Stimulated activated naive CD8-positive, alpha-beta T cell treated with anti-CD3 and anti-CD28 coated beads, Interleukin-15, Interleukin-2, amounts not matched to agents 100 U/mL and 50 U/mL, for 24 hours (primary cell): ENCODE measurements at regions not wholly inside any gene's neighbourhood (a gene's known extent, or its start where the extent isn't known, plus 50 kb on each side); places are given as distances from the start of the nearest gene placed in this dataset.

Experiments
- ATAC-seq: fragments of 150-1000 bp; cut with Tn5 transposase; one replicate; pipeline ENCODE4 v1.10.0; 2021
- DNase-seq: peaks from one replicate; pipeline ENCODE4 v3.0.0; 2021

DNA sequence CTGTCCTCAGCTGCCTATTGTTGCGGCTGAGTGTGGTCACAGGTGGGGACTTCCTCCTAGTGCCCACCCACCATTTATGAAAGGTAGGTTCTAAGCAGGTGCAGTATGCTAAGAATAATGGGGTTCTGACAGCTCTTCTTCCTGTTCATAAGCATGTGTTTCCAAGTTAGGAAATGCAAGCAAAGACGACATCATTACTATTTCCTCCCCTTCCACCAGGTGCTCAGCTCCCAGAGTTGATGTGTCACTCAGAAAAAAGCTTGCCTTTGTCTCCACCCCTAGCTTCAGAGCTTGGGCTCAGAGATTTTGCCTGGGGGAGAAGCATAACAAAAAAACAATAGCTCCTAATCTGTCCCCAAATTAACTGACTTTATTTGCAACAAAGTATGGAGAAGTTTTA lies 1076.7 kb downstream of the NR2F1-AS1 start:
- no peak for DNase-seq

DNA sequence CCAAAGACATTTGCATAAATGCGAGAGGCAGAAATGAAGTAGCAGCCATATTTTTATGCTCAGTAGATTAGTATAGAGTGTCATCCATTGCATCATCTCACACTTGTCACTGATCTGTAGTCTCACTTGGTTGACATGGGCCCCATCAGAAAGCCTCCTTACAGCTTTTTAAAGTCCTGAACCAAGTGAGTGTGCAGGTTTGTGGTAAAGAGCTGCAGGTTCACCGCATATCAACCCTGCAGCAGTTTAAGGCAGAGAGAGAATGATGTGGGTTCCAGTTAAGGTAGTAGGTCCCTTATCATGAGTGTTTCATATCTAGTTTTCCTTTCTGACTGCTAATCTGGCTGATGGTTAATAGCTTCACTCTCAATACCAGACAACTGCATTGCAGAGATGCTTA lies 1080.3 kb downstream of the NR2F1-AS1 start:
- DNase-seq (no peak), ATAC-seq (no peak)

More for the DNA sequence above, 1076.7 kb downstream of the NR2F1-AS1 start:
- no peak for ATAC-seq

DNA sequence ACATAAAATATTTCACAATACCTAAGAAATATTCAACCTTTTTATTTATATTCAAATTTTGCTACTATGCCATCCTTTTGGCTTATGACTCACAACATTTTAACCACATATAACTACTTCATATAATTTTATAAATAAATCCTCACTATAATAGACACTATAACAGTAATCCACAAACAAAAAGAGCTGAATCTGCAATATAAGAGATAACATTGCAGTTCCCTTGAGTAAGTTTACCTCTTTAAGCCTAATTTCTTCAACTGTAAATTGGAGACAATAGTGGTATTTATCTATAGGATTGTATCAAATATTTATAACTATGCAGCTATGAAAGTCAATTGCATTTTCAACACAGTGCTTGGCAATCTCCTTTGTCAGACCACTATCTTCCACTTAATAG lies 1084.5 kb downstream of the NR2F1-AS1 start:
- no peak for DNase-seq
- ATAC-seq, result no peak

DNA sequence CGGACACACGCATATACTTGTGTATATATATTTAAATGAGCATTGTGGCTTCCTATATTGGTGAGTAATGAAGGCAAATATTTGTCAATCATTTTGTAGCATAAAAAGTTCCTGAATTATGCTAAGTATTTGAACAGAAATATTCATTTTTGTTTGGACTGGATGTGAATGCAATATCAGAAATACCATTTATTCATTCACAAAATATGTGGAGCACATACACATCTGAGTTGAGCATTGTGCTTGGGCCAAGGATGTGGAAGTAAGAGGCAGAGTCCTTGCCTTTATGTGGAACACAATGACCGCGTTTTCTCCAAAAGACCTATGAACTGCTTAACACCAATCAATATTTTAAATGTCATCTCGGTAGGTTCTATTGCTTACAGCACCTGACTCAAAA lies 1086.5 kb downstream of the NR2F1-AS1 start:
- ATAC-seq (no peak), DNase-seq (no peak)

DNA sequence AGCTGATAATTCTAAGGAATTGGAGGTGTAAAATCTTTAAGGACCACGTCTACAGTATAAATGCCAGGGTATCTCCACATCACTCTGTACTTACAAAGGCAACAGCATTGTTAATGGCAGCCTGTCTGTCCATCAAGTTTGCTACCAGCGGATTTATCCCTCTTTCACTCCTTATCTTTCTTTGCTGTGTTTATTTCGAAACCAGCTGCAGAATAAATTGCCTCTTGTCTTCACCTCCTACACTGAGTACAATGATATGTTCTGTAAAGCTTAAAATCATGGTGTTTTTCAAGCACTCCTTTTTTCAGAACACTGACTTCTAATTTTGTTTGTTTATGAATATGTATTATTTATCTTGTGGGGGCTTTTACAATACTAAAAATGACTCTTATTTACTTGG lies 1088.1 kb downstream of the NR2F1-AS1 start:
- no peak for DNase-seq
- no peak for ATAC-seq

DNA sequence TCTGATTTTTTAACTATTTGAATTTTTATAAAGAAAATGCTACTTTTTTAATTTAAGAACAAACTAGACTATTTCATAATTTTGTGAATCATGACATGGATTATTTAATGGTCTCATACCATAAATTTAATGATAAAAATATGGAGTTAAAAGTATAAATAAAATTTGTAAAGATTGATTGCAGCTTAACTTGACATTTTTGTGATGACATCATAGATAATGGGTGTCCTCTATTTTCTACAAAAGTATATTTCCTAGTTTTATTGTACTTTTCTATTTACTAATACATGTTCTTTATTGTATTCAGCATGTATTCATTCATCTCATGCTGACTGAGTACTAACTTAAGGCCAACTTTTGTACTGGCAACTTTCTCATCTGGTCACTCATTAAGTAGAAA lies 1096.5 kb downstream of the NR2F1-AS1 start:
- no peak for ATAC-seq
- DNase-seq, result no peak

DNA sequence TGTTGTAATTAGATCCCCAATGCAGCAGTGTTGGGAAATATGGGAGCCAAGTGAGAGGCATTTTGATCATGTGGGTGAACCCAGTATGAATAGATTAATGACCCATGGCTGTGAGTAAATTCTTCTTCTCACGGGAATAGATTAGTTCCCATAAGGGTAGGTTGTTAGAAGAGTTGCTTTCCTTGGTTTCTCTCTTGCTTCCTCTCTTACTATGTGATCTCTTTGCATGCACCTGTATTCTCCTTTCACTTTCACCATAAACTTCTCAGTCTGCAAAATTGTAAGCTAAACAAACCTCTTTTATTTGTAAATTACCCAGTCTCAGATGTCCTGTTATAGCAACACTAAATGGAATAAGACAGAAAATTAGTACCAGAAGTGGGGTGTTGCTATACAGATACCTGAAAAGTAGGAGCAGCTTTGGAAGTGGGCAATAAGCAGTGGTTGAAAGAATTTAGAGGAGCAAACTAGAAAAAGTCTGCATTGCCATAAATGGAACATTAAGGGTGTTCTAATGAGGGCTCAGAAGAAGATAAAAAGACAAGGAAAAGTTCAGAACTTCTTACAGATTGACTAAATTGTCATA lies 1090.0 kb upstream of the ARRDC3 start:
- no peak for DNase-seq
- no peak for ATAC-seq

DNA sequence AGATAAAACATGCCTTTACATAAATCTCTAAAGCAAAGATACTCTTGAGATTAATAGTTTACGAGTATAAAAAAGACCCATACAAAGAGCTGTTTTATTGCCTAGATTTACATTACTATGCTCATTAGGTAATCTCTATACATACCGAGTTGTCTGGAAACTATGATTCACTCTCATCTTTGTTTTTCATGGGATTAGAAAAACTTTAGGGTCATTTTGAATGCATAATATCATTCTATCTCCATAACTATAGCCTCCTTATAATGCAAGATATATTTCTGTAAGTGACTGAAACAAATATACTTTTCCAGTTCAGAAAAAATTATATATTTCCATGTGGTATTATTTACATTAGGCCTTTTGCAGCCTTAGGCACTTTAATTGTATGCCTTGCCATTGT lies 1088.7 kb upstream of the ARRDC3 start:
- ATAC-seq (no peak), DNase-seq (no peak)

DNA sequence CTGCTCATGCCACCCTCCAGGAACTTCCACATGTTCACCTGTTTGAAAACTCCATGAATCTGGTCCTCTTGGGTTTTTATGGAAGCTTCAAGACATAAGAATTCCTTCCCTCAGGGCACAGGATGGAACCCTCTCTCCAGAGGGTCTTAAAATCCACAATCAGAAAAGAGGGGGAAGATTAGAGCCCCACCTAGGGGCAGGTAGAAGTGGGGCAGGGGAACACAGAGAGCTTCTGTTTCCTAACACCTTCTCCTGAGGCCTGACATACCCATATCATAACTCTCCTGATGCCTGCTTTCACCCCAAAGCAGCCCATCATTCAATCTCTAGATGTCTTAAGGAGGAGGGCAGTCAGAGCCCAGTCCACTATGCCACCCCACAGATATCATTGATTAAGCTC lies 1087.7 kb upstream of the ARRDC3 start:
- DNase-seq, result no peak
- ATAC-seq, result no peak

DNA sequence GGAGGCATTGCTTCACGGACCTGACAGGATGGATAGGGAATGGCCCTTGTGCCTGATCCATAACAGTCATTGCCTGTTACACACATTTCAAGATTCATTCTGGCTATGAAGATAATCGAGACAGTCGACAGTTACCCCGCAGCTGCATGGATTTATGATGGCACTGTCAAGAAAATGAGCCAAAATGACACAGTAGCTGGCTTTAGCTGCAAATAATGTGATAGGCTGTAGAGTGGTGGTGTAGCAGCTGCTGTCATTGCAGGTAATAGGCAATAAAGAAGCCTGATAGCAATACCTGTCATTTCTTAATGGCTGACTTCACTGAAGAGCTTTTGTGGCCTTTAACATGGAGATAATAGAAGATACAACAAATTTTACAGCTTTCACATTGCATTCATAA lies 1085.2 kb upstream of the ARRDC3 start:
- ATAC-seq (no peak), DNase-seq (no peak)

DNA sequence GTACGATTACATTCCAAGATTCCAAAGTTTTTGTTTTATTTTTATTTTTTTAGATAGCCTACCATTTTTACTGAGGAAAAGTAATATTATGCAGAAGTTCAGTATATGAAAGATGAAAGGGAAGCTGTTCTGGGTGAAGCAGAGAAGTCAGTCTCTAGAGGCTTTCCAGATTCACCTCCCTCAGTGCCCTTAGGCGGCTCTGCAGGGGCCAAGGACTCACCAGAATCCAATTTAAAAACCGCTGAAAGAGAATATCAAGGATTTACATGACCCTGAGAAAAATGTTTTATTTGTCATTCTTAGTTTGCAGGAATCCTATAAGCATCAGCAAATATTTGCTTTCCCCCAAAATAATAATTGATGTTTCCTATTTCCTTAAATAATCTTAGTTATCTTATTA lies 1084.6 kb upstream of the ARRDC3 start:
- ATAC-seq, result no peak
- no peak for DNase-seq

DNA sequence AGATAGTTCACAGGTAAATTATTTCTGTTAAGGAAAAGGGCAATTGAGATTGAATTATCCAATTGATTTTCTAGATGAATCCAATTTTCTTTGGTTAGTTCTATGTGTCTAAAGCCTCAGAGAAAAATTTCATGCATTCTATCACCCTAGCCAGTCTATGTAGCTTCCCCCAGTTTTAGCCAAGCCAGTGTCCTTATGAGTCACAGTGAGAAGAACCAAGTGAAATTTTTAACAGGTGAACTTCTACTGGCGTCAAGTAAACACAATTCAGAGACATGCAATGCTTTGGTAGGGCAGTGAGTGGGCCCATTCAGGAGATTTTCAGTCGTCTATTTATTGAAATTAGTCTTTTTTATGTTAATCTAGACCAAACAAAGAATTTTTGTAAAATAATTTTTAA lies 1077.4 kb upstream of the ARRDC3 start:
- ATAC-seq, result no peak
- no peak for DNase-seq

DNA sequence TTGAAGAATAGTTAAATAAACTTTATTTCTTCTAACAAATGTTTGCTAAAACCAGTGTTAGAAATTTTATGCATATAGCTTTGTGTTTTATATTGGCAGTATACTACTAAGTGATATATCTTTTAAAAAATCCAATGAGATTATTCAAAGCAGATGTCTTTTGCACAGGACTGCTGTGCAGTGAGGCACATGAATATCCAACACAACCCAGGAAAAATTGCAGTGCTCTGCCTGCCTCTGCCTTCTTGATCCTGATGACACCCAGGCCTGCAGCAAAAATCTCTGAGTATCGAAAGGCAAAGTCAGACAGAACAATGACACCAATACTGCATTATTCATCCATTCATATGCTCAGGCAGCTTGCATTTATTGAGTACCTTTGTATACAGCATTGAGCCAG lies 1076.5 kb upstream of the ARRDC3 start:
- DNase-seq (no peak), ATAC-seq (no peak)

DNA sequence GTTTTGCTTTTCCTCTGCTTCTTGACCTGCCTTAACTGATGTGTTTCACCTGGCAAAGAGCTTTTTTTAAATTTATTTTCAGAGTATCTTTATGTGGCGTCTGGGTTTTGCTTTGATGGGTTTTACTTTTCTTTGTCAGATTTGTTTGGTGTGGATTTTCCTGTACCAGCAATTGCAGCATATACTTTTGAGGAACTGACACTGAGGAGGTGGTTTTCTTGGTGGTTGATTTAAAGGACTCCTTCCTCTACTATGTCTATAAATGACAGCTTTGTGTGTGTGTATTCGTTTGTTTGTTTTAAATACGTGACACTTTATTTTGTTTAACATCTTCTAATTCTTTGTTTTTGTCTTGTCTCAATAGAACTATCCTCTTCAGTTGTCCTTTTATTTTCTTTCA lies 1071.9 kb upstream of the ARRDC3 start:
- DNase-seq (no peak), ATAC-seq (no peak)

DNA sequence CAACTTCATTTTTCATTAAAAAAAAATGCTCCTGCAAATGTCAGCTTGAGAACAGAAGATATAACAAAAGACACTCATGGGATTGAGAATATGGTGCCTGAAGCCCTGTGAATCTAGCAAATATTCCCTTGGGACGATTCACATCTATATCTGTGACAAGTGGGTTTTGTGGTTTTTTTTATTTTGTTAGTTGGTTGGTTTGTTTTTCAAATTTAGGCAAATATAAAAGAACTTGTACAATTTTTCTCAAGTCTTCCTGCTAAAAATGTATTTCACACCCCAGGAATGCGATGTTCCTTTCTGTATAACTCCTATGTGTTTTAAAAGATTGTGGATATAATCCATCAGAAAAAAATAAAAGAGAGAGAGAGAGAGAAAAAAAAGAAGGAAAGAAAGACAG lies 1061.8 kb upstream of the ARRDC3 start:
- ATAC-seq (no peak), DNase-seq (no peak)

DNA sequence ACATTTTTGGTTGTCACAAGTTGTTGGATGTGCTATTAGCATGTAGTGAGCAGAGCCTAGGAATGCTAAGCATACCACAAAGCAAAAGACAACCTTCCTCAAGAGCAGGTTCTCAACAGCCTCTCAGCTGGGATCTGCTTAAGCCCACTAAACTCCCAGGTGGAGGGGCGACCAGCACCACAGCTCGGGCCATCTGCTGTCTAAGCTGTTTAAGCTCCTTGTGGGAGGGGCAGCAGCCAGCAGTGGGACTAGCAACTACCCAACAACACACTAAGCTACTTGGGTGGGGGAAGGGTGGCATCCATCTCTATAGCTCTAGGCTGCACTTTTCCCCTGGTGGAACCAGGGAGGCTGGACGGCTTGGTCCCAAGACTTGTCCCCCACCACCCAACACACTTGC lies 1052.7 kb upstream of the ARRDC3 start:
- DNase-seq, result no peak
- ATAC-seq, result no peak

DNA sequence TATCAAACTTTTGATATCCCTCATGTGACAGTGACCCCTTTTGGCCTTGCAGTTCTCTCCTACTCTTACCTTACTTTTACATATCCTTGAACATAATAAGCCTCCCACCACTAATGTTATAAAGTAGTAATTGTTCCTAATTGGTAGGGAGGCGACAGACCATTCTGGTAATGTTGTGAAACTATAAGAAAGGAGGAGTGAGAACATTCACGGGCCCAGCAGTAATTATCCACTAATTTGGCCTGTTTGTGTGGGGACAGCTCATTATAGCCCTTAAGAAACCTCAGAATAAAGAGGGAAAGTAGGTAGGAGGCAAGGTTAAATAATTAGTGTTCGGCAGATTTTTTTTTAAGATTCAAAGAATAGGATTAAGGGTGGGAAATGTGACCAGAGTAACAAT lies 1046.5 kb upstream of the ARRDC3 start:
- ATAC-seq (no peak), DNase-seq (no peak)

DNA sequence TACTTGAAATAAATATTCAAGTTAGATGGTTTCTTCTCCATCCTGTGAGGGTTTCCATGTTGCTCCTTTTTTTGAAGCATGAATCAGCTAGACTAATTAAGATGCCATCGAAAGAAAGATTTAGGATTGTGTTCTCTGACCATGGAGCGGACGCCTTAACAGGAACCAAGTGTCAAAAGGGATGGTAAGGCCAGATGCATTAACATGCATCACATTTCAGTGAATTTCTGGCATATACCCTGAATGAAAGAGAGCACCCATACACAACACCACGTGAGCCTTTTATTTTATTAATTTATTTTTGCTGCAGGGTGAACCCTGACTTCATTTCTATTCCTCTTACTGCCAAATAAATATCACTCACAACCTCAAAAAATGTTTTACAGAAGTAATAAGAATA lies 1045.3 kb upstream of the ARRDC3 start:
- DNase-seq, result no peak
- no peak for ATAC-seq

DNA sequence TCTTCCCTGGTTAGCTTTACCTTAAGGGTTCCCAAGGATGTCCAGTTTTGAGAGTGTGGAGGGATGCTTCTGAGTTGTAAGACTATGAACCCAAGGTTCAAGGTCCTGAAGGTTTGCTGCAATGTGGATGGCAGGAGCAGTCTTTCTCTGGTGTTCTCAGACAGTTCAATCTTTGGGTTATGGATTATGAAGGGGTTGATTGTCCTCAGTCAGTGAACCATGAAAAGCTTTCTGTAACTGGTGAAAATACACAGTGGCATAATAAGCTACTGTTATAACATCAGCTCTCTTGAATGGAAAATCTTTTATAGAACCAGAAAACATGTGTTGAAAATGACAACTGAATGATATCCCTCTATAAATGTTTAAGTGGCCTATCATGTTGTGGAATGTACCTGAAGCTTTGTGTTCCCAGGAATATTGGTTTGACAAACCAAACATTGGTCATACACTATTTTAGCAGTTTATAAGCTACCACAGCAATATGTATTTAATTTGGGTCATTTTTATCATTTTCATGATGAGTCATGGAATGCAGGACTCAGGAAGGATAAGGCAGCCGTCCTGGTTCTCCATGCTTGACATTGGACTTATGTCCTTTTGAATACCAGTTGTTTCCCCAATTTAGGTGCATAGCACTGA lies 1041.8 kb upstream of the ARRDC3 start:
- ATAC-seq (no peak), DNase-seq (no peak)

DNA sequence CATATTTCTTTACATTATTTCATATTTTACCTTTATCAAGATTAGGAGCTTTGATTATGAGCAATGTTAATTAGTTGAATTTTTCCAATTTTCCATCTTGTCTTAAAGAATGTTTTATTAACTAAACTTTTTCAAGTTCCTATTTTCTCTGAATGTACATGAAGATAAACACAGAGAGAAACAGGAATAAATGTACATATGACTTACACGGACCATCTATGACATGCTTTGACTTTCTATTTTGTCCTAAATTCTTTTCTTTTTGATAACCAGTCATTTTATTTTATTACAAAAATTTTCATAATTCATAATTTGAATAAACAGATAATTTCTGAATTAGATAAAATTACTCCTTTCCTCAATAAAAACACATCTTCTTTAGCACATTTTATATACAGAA lies 1038.8 kb upstream of the ARRDC3 start:
- ATAC-seq, result no peak

DNA sequence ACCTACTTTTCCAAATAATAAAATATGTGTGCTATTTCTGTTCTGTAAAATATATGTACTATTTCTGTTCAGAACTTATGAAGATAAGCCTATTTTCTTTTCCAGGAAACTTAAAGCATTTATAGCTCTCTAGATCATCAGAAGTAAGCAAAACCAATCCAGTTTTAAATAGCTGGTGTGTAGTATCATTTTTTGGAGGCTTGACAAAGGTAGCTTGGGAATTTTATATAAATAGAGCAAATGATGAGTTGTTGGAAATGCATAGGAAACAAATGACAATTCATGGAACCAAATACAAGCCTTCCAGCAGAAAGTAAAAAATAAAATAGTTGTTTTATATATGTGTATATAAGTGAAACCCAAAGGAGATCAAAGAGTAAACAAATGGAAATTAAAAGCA lies 1038.1 kb upstream of the ARRDC3 start:
- ATAC-seq (no peak), DNase-seq (no peak)

More for the DNA sequence above, 1038.8 kb upstream of the ARRDC3 start:
- DNase-seq, result no peak

DNA sequence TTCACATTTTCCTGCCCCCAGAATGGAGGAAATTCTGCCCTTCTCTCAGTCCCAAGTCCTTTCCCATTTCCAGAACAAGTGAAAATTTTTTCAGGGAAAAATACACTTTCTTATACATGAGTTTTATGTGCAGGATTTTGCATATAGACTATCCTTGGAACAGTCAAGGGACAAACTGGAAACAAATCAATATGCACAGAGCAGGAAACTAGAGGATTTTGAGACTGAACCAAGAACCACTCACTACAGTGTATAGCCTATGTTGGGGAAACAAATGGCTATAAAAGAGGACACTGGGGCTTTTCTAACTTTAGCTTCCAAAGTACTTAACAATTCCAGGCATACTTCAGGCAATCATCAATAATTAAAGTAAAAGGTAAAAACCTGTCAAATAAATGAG lies 1036.1 kb upstream of the ARRDC3 start:
- ATAC-seq (no peak), DNase-seq (no peak)

DNA sequence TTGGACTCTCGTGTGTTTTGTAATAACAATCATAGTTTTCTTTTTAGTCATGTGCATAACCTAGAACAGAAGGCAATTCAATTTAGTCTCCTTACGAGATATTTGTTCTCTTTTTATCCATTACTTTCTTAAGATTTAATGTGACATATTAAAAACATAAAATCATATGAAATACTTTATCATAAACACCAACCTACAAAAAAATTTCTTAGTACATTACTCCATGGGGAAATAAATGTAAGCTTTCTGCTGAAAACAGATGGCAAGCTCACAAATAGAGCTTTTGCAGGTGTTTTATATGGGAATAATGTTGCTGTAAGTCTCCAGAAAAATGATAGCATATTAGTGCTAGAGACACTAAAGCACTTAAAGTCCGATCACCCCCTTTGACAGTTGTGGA lies 1035.2 kb upstream of the ARRDC3 start:
- DNase-seq (no peak), ATAC-seq (no peak)

DNA sequence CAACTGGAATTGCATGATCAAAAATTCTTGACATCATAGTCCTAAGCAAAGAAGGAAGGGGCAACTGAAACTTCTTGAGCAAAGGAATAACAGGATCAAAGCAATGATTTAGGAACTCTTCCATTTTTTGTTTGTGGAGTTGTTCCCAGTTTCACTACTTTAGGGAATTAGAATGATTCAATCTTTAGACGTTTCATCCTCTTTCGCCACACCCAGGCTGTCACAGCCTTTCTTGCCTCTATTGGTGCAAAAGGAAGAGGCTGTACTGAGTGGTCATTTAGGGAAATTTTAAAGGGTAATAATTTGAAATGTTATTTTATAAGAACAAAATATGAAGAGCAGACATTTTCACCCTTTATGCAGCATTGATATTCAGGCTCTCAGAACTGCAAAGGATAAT lies 1026.0 kb upstream of the ARRDC3 start:
- ATAC-seq, result no peak
- DNase-seq, result no peak
